ENCODE measurements at regions not wholly inside any gene's neighbourhood (a gene's known extent, or its start where the extent isn't known, plus 50 kb on each side); places are given as distances from the start of the nearest gene placed in this dataset.
A peak's percentile ranks its signal among the peaks of the same experiment; 100 is the strongest.

GRCh38 chr14:65877166-65877565 is 464.6 kb downstream of the FUT8 start:
- no peak overlapping the region for H3K4me3 ChIP-seq (ENCODE audit: low read depth, low read length)
- no peaks in the 10 kb centered on the region for H3K27me3 ChIP-seq (replicated peaks)
- no peak overlapping the region for H3K27ac ChIP-seq
- TF ChIP-seq CTCF (IDR thresholded peaks at IDR 0.05; ENCODE audit: low read depth, low read length, missing control alignments): no peak
- H3K36me3 ChIP-seq (replicated peaks): no peaks in the 10 kb centered on the region
- no peak for DNase-seq
- in situ Hi-C loops (cut with HindIII; ENCODE audit: low pct_ligation_motif_present, low sequenced_read_pairs): no loop called here

- DNase-seq: no peak
- no peak overlapping the region for H3K27ac ChIP-seq
- no peak for TF ChIP-seq CTCF (IDR thresholded peaks at IDR 0.05; ENCODE audit: low read depth, low read length, missing control alignments)
Observed at GRCh38 chr14:65877624-65878023, 465.1 kb downstream of the FUT8 start.

GRCh38 chr14:65878586-65878985 is 466.1 kb downstream of the FUT8 start:
- in situ Hi-C loops (cut with HindIII; ENCODE audit: low pct_ligation_motif_present, low sequenced_read_pairs): no loop called here
- Histone ChIP-seq H3K27ac (no peak overlapping the region), H3K4me3 (ENCODE audit: low read depth, low read length) (no peak overlapping the region), H3K36me3 (replicated peaks) (no peaks in the 10 kb centered on the region), H3K27me3 (replicated peaks) (no peaks in the 10 kb centered on the region)
- DNase-seq: no peak
- TF ChIP-seq CTCF (IDR thresholded peaks at IDR 0.05; ENCODE audit: low read depth, low read length, missing control alignments): no peak

More at GRCh38 chr14:65877624-65878023, 465.1 kb downstream of the FUT8 start:
- Histone ChIP-seq H3K36me3 (replicated peaks) (no peaks in the 10 kb centered on the region), H3K27me3 (replicated peaks) (no peaks in the 10 kb centered on the region), H3K4me3 (ENCODE audit: low read depth, low read length) (no peak overlapping the region)
- in situ Hi-C loops (cut with HindIII; ENCODE audit: low pct_ligation_motif_present, low sequenced_read_pairs): no loop called here

- TF ChIP-seq CTCF (IDR thresholded peaks at IDR 0.05; ENCODE audit: low read depth, low read length, missing control alignments): no peak
- peak; percentile 1 for DNase-seq
- no peaks in the 10 kb centered on the region for H3K36me3 ChIP-seq (replicated peaks)
- H3K4me3 ChIP-seq (ENCODE audit: low read depth, low read length): no peak overlapping the region
- in situ Hi-C loops (cut with HindIII; ENCODE audit: low pct_ligation_motif_present, low sequenced_read_pairs): no loop called here
- no peaks in the 10 kb centered on the region for H3K27me3 ChIP-seq (replicated peaks)
- no peak overlapping the region for H3K27ac ChIP-seq
Observed at GRCh38 chr14:65879248-65880009, 466.9 kb downstream of the FUT8 start.

GRCh38 chr14:65880507-65880906 is 468.0 kb downstream of the FUT8 start:
- H3K27ac ChIP-seq: no peak overlapping the region
- H3K36me3 ChIP-seq (replicated peaks): no peaks in the 10 kb centered on the region
- no peak for DNase-seq
- in situ Hi-C loops (cut with HindIII; ENCODE audit: low pct_ligation_motif_present, low sequenced_read_pairs): no loop called here
- TF ChIP-seq CTCF (IDR thresholded peaks at IDR 0.05; ENCODE audit: low read depth, low read length, missing control alignments): no peak
- no peaks in the 10 kb centered on the region for H3K27me3 ChIP-seq (replicated peaks)
- no peak overlapping the region for H3K4me3 ChIP-seq (ENCODE audit: low read depth, low read length)

GRCh38 chr14:65881642-65882041 is 469.1 kb downstream of the FUT8 start:
- no peak for DNase-seq
- in situ Hi-C loops (cut with HindIII; ENCODE audit: low pct_ligation_motif_present, low sequenced_read_pairs): no loop called here
- Histone ChIP-seq H3K27ac (no peak overlapping the region), H3K27me3 (replicated peaks) (no peaks in the 10 kb centered on the region), H3K36me3 (replicated peaks) (no peaks in the 10 kb centered on the region), H3K4me3 (ENCODE audit: low read depth, low read length) (no peak overlapping the region)
- no peak for TF ChIP-seq CTCF (IDR thresholded peaks at IDR 0.05; ENCODE audit: low read depth, low read length, missing control alignments)

Measured in brain microvascular endothelial cell (primary cell).